ENCODE measurements at regions not wholly inside any gene's neighbourhood (a gene's known extent, or its start where the extent isn't known, plus 50 kb on each side); places are given as distances from the start of the nearest gene placed in this dataset.

DNA sequence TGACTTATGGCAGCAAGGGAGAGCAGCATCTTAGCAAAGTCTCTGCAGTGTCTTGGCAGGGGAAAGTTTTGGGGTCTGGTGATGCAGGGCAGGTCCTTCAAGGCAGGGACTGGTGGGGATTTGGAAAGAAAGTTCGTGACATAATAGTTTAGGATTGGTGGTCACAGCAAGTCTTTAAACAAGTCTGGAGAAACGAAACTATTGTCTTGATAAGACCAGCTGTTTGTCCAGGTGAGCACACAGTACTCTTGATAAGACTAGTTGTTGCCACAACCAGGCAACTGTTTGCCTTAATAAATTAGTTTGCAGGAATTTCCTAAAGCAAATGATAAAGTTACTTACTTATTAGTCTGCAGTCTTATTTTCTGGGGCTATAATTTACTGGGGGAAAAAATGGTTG is 136.1 kb downstream of the AKR1D1 start:
- H3K9me2 ChIP-seq: no peaks in the 10 kb centered on the region
- no peaks in the 10 kb centered on the region for H3K27me3 ChIP-seq (ENCODE audit: insufficient read depth)
- no peak overlapping the region for H3K9ac ChIP-seq
- no peak overlapping the region for H3K4me2 ChIP-seq
- peaks cover 0 to 7% of the 10 kb centered on the region in 2 experiments; a peak in 2 of 4 replicates for H3K4me1 ChIP-seq (ENCODE audit: control insufficient read depth in 1 of 2, insufficient read depth in 2 of 2, low read depth in 1 of 2, low read length in 1 of 2)
- ChIA-PET CTCF (interaction anchor here (0.6 to 1.6 kb wide), 3 partner anchors 51 to 365 kb away, joined by 3 to 4 read pairs (median 3); no protein-coding TSS in a partner anchor), POLR2A (interaction anchor here (0.8 kb wide), 1 partner anchor 16 kb away, joined by 3 read pairs; no protein-coding TSS in a partner anchor)
- H3F3A ChIP-seq (replicated peaks; ENCODE audit: insufficient read depth): no peaks in the 10 kb centered on the region
- 10% methylated on average over 2 of the region's 2 CpGs for WGBS (ENCODE audit: low lambda C conversion rate)
- no peaks in the 10 kb centered on the region for H3K36me3 ChIP-seq (replicated peaks in 1 of 2; ENCODE audit: control insufficient read depth in 1 of 2, insufficient read depth in 2 of 2, low read length in 1 of 2)
- DNase-seq: no peak
- no peak overlapping the region for H3K4me3 ChIP-seq (ENCODE audit: low read depth in 2 of 2, low read length in 1 of 2)
- H3K27ac ChIP-seq (ENCODE audit: low read depth in 2 of 2, low read length in 1 of 2): no peak overlapping the region
- H4K20me1 ChIP-seq (ENCODE audit: insufficient read depth): no peaks in the 10 kb centered on the region
- H3K9me3 ChIP-seq: peaks cover 6% of the 10 kb centered on the region; the same call in 1 of the 2 replicates
- TF ChIP-seq, protein P1, sequence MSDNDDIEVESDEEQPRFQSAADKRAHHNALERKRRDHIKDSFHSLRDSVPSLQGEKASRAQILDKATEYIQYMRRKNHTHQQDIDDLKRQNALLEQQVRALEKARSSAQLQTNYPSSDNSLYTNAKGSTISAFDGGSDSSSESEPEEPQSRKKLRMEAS (IDR thresholded peaks at IDR 0.05; ENCODE audit: low read depth): no peak
- TF ChIP-seq CHD2 (IDR thresholded peaks at IDR 0.05; ENCODE audit: low read length, partially characterized antibody) (no peak), GABPA (IDR thresholded peaks at IDR 0.05; ENCODE audit: low read depth) (no peak), RFX5 (IDR thresholded peaks at IDR 0.05; ENCODE audit: low read length) (no peak), YY1 (IDR thresholded peaks at IDR 0.05; ENCODE audit: low read depth) (no peak), USF2 (IDR thresholded peaks at IDR 0.05; ENCODE audit: borderline replicate concordance, low read depth, low read length) (no peak), TCF12 (IDR thresholded peaks at IDR 0.05) (no peak), MXI1 (IDR thresholded peaks at IDR 0.05; ENCODE audit: low read depth, low read length) (no peak), IRF3 (IDR thresholded peaks at IDR 0.05; ENCODE audit: low read depth, low read length) (no peak), TAF1 (IDR thresholded peaks at IDR 0.05; ENCODE audit: borderline replicate concordance, low read depth, low read length) (no peak), EZH2phosphoT487 (IDR thresholded peaks at IDR 0.05; ENCODE audit: borderline replicate concordance, low read depth) (no peak), FOXJ3 (CRISPR knock-in tag; IDR thresholded peaks at IDR 0.05) (no peak), POLR2AphosphoS5 (IDR thresholded peaks at IDR 0.05; ENCODE audit: low read depth, low read length) (no peak), RAD21 (IDR thresholded peaks at IDR 0.05; ENCODE audit: low read length) (no peak), NFIC (IDR thresholded peaks at IDR 0.05; ENCODE audit: borderline replicate concordance) (no peak), SMC3 (IDR thresholded peaks at IDR 0.05; ENCODE audit: low read depth, low read length) (no peak), EP300 (IDR thresholded peaks at IDR 0.05; ENCODE audit: borderline replicate concordance in 1 of 2, low read depth in 1 of 2, low read length in 1 of 2) (no peak), SIN3A (IDR thresholded peaks at IDR 0.05; ENCODE audit: borderline replicate concordance, low read depth, low read length) (no peak)
- TF ChIP-seq, protein P2, sequence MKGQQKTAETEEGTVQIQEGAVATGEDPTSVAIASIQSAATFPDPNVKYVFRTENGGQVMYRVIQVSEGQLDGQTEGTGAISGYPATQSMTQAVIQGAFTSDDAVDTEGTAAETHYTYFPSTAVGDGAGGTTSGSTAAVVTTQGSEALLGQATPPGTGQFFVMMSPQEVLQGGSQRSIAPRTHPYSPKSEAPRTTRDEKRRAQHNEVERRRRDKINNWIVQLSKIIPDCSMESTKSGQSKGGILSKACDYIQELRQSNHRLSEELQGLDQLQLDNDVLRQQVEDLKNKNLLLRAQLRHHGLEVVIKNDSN (IDR thresholded peaks at IDR 0.05; ENCODE audit: borderline replicate concordance, low read depth): no peak
- TF ChIP-seq, protein P3, sequence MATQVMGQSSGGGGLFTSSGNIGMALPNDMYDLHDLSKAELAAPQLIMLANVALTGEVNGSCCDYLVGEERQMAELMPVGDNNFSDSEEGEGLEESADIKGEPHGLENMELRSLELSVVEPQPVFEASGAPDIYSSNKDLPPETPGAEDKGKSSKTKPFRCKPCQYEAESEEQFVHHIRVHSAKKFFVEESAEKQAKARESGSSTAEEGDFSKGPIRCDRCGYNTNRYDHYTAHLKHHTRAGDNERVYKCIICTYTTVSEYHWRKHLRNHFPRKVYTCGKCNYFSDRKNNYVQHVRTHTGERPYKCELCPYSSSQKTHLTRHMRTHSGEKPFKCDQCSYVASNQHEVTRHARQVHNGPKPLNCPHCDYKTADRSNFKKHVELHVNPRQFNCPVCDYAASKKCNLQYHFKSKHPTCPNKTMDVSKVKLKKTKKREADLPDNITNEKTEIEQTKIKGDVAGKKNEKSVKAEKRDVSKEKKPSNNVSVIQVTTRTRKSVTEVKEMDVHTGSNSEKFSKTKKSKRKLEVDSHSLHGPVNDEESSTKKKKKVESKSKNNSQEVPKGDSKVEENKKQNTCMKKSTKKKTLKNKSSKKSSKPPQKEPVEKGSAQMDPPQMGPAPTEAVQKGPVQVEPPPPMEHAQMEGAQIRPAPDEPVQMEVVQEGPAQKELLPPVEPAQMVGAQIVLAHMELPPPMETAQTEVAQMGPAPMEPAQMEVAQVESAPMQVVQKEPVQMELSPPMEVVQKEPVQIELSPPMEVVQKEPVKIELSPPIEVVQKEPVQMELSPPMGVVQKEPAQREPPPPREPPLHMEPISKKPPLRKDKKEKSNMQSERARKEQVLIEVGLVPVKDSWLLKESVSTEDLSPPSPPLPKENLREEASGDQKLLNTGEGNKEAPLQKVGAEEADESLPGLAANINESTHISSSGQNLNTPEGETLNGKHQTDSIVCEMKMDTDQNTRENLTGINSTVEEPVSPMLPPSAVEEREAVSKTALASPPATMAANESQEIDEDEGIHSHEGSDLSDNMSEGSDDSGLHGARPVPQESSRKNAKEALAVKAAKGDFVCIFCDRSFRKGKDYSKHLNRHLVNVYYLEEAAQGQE (IDR thresholded peaks at IDR 0.05; ENCODE audit: low read depth, low read length): no peak
- no peak overlapping the region for H2AFZ ChIP-seq (ENCODE audit: low read depth)
- H3K79me2 ChIP-seq (ENCODE audit: insufficient read depth): no peaks in the 10 kb centered on the region

All from SK-N-SH (cell line).